ENCODE measurements at regions not wholly inside any gene's neighbourhood (a gene's known extent, or its start where the extent isn't known, plus 50 kb on each side); places are given as distances from the start of the nearest gene placed in this dataset.

- CTCF ChIA-PET (ENCODE audit: low intra/inter-chr PET ratio, low total read pairs) = no interaction called here
- no peak overlapping the region for H2AFZ ChIP-seq (ENCODE audit: low read length)
- TF ChIP-seq SOX13 (IDR thresholded peaks at IDR 0.05) (no peak), SOX13 (CRISPR knock-in tag; conservative IDR thresholded peaks at IDR 0.05 in 1 of 2, IDR thresholded peaks at IDR 0.05 in 1 of 2) (no peak), SPEN (CRISPR knock-in tag; IDR thresholded peaks at IDR 0.05; ENCODE audit: low read depth) (no peak), HHEX (CRISPR knock-in tag; IDR thresholded peaks at IDR 0.05) (no peak), CBX5 (CRISPR knock-in tag; IDR thresholded peaks at IDR 0.05; ENCODE audit: borderline replicate concordance) (no peak), ZBTB40 (IDR thresholded peaks at IDR 0.05) (no peak), ZBTB40 (CRISPR knock-in tag; IDR thresholded peaks at IDR 0.05) (no peak), PHF5A (CRISPR knock-in tag; IDR thresholded peaks at IDR 0.05; ENCODE audit: low read depth, unreplicated experiment) (no peak), ZNF724P (CRISPR knock-in tag; IDR thresholded peaks at IDR 0.05; ENCODE audit: borderline replicate concordance) (no peak), NFE2L2 (IDR thresholded peaks at IDR 0.05; ENCODE audit: low read length) (no peak), ZSCAN9 (CRISPR knock-in tag; IDR thresholded peaks at IDR 0.05; ENCODE audit: borderline replicate concordance) (no peak), POLR2G (IDR thresholded peaks at IDR 0.05; ENCODE audit: low read depth, low read length) (no peak), BRCA1 (CRISPR knock-in tag; IDR thresholded peaks at IDR 0.05) (no peak), ZNF317 (CRISPR knock-in tag; IDR thresholded peaks at IDR 0.05) (no peak), ZNF652 (CRISPR knock-in tag; IDR thresholded peaks at IDR 0.05; ENCODE audit: borderline replicate concordance, low read depth) (no peak), GMEB1 (CRISPR knock-in tag; IDR thresholded peaks at IDR 0.05; ENCODE audit: borderline replicate concordance) (no peak)
- no TSS peak for BruUV-seq (replicated peaks)
- no peak overlapping the region for H3K4me3 ChIP-seq (replicated peaks in 1 of 3; ENCODE audit: insufficient read depth in 1 of 3, low read depth in 2 of 3, low read length in 3 of 3)
- H3K4me2 ChIP-seq (ENCODE audit: low read depth, low read length) = no peak overlapping the region
- H3K9ac ChIP-seq (ENCODE audit: insufficient read depth, low read depth, low read length) = no peak overlapping the region
- H3K9me3 ChIP-seq (ENCODE audit: low read length) = peaks cover 63% of the 10 kb centered on the region; the same call in 1 of the 2 replicates
- H3K27ac ChIP-seq (ENCODE audit: extremely low read length, insufficient read depth, low read length) = no peak overlapping the region
- no peaks in the 10 kb centered on the region for H3K27me3 ChIP-seq (ENCODE audit: control insufficient read depth in 1 of 2, insufficient read depth in 2 of 2, low read length in 2 of 2)
- in situ Hi-C loops (cut with HindIII; ENCODE audit: extremely low pct_ligation_motif_present, low pct_unique_long_range_greater_than_20kb) (no loop called here), intact Hi-C loops (cut with micrococcal nuclease; ENCODE audit: unreplicated experiment) (no loop called here)
- ATAC-seq (no peak), DNase-seq (ENCODE audit: low spot score) (no peak), FAIRE-seq (no peak)
- no peaks in the 10 kb centered on the region for H3K4me1 ChIP-seq (ENCODE audit: insufficient read depth, low read length)
- H3K36me3 ChIP-seq (replicated peaks in 1 of 2; ENCODE audit: control insufficient read depth in 1 of 2, insufficient read depth in 2 of 2, low read length in 2 of 2) = no peaks in the 10 kb centered on the region
- no peaks in the 10 kb centered on the region for H3K79me2 ChIP-seq (ENCODE audit: insufficient read depth, low read length)
- POLR2A ChIA-PET = no interaction called here
- no peaks in the 10 kb centered on the region for H4K20me1 ChIP-seq (ENCODE audit: insufficient read depth, low read length)
- whole genome bisulfite sequencing (ENCODE audit: low lambda C conversion rate) = 8% methylated on average over 7 of the region's 7 CpGs
Measured at GRCh38 chr15:87710406-87710805, 546.1 kb downstream of the NTRK3 start.

Measured in HepG2 (cell line).